ENCODE measurements at regions not wholly inside any gene's neighbourhood (a gene's known extent, or its start where the extent isn't known, plus 50 kb on each side); places are given as distances from the start of the nearest gene placed in this dataset.
"Not testable (repeated sequence)": the region's sequence is repeated elsewhere in the genome, so short reads cannot be mapped to it uniquely, and the experiment has no call there.

GRCh38 chr17:59492091-59492451 lies 73.3 kb upstream of the DHX40 start:
- ATAC-seq (ENCODE audit: low FRiP score) (no peak), DNase-seq (ENCODE audit: low spot score) (no peak)
- TF ChIP-seq, protein P1, sequence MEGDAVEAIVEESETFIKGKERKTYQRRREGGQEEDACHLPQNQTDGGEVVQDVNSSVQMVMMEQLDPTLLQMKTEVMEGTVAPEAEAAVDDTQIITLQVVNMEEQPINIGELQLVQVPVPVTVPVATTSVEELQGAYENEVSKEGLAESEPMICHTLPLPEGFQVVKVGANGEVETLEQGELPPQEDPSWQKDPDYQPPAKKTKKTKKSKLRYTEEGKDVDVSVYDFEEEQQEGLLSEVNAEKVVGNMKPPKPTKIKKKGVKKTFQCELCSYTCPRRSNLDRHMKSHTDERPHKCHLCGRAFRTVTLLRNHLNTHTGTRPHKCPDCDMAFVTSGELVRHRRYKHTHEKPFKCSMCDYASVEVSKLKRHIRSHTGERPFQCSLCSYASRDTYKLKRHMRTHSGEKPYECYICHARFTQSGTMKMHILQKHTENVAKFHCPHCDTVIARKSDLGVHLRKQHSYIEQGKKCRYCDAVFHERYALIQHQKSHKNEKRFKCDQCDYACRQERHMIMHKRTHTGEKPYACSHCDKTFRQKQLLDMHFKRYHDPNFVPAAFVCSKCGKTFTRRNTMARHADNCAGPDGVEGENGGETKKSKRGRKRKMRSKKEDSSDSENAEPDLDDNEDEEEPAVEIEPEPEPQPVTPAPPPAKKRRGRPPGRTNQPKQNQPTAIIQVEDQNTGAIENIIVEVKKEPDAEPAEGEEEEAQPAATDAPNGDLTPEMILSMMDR (IDR thresholded peaks at IDR 0.05): no peak

DNA sequence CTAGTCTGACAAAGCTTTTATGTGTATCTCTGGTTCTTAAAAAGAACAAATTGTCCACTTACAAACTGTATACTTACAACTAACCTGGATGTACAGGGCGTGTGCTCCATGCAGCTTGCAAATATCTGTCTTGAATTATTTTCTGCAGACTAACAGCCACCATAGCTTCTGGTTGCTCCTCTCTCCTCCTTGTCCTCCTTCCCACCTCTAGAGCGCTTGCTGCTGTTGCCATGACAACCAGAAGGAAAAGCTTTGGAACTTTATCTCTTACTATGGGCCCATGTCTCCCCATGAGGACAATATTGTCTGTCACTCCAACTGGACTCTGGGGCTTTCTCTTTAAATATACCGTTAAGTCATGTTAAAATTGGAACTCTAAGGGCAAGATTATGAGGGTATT lies 71.5 kb upstream of the DHX40 start:
- DNase-seq (ENCODE audit: low spot score) (no peak), ATAC-seq (ENCODE audit: low FRiP score) (no peak)
- TF ChIP-seq, protein P1 (IDR thresholded peaks at IDR 0.05): no peak

DNA sequence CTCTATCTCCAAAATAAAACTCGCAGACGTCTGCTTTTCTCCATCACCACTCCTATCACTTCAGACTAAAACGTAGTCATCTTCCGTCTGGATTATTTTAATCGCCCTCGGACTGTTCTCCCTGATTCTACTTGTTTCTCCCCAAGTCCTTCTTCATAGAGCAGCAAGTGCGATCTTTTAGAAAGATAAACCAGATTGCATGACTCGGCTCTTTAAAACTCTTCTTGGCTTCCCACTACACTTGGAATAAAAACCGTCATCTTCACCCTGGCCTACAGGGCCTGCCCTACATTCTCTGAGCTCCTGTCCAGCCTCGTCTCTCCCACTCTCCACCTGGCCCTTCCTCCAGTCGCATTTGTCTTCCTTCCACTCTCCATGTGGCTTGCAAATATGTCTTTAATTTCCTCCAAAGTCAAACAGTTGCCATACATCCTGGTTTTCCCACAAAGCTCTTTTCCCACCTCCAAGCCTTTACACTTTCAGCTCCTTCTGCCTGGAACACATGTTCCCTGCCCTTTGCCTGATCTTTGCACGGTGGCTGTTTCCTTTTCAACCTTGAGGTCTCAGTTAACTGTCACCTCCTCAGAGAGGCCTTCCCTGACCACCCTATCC lies 70.5 kb upstream of the DHX40 start:
- TF ChIP-seq, protein P1 (IDR thresholded peaks at IDR 0.05): no peak
- ATAC-seq (ENCODE audit: low FRiP score): no peak
- DNase-seq (ENCODE audit: low spot score): no peak

DNA sequence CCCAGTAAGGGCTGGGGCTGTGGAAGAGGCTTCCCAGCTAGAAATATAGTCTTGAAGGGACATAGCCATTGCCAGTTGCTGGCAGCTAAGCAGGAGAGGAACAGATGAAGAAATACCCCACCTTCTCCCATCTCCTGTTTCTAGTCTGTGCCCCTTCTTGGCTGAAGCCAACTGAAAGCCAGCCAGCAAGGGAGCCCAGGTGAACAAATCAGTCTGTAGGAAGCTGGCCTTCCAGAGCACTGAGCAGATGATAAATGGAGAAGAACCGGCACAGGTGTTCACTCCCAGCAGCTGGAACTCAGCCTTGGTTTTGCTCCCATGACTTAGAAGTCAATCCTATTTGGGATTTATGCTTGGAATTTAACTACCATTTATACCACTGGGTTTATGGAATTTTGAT lies 69.2 kb upstream of the DHX40 start:
- TF ChIP-seq, protein P1 (IDR thresholded peaks at IDR 0.05): no peak
- DNase-seq (ENCODE audit: low spot score) (no peak), ATAC-seq (ENCODE audit: low FRiP score) (no peak)

- TF ChIP-seq, protein P1 (IDR thresholded peaks at IDR 0.05): no peak
- DNase-seq (ENCODE audit: low spot score): no peak
- no peak for ATAC-seq (ENCODE audit: low FRiP score)
These were observed 66.7 kb upstream of the DHX40 start for GRCh38 chr17:59498530-59499307.

GRCh38 chr17:59500086-59500655 lies 65.2 kb upstream of the DHX40 start:
- DNase-seq (ENCODE audit: low spot score); ATAC-seq (ENCODE audit: low FRiP score): not testable (repeated sequence)

- no peak for ATAC-seq (ENCODE audit: low FRiP score)
- TF ChIP-seq, protein P1 (IDR thresholded peaks at IDR 0.05): no peak
These were observed 63.7 kb upstream of the DHX40 start for GRCh38 chr17:59501690-59502089.

More at GRCh38 chr17:59501690-59502089, 63.7 kb upstream of the DHX40 start:
- no peak for DNase-seq (ENCODE audit: low spot score)
